ENCODE measurements at regions not wholly inside any gene's neighbourhood (a gene's known extent, or its start where the extent isn't known, plus 50 kb on each side); places are given as distances from the start of the nearest gene placed in this dataset.

DNA sequence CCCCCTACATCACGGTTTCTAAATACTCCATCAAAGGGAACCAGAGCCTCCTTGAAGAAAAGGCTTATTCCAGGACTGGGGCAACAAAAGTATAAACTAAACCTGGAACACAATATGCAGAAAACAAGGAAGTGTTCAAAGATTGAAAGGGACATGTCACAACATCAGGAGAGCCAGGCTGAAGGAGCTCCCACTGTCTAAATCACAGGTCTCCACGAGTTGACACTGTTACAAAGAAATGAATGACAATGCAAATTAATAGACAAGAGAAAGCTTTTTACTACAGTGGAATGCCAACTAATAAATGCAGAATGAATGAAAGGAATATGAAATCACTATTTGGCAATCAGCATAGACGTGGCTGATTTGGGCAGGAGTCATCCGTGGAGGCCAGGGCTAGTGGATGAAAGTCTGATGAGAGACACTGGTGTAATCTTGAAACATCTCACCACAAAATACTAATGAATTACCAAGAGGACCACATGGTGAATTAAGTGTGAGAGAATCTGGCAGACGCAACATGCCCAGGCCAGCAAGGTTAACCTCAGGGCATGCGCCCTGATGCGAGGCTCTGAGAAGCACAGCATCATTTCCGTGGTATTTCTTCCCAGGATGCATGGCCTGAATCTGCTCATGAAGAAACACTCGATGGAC, 123.8 kb upstream of the TJP1 start:
- no peak overlapping the region for H3K9ac ChIP-seq (ENCODE audit: low read length)
- no peak overlapping the region for H3K27ac ChIP-seq (ENCODE audit: low read depth, low read length)
- H3K36me3 ChIP-seq (ENCODE audit: insufficient read depth, low read length): no peaks in the 10 kb centered on the region
- H3K4me1 ChIP-seq (ENCODE audit: insufficient read depth, low read length): no peaks in the 10 kb centered on the region
- no peaks in the 10 kb centered on the region for H3K9me3 ChIP-seq (ENCODE audit: low read length)
- H3K27me3 ChIP-seq (ENCODE audit: control insufficient read depth in 1 of 2, insufficient read depth in 2 of 2, low read length in 2 of 2): no peaks in the 10 kb centered on the region
- no peak overlapping the region for H3K4me3 ChIP-seq (ENCODE audit: low read depth in 1 of 2, low read length in 2 of 2)

GRCh38 chr15:29944925-29945324, 122.7 kb upstream of the TJP1 start:
- Histone ChIP-seq H3K4me1 (ENCODE audit: insufficient read depth, low read length) (no peaks in the 10 kb centered on the region), H3K9me3 (ENCODE audit: low read length) (no peaks in the 10 kb centered on the region), H3K9ac (ENCODE audit: low read length) (no peak overlapping the region), H3K4me3 (ENCODE audit: low read depth in 1 of 2, low read length in 2 of 2) (no peak overlapping the region), H3K27ac (ENCODE audit: low read depth, low read length) (no peak overlapping the region), H3K27me3 (ENCODE audit: control insufficient read depth in 1 of 2, insufficient read depth in 2 of 2, low read length in 2 of 2) (no peaks in the 10 kb centered on the region), H3K36me3 (ENCODE audit: insufficient read depth, low read length) (no peaks in the 10 kb centered on the region)

DNA sequence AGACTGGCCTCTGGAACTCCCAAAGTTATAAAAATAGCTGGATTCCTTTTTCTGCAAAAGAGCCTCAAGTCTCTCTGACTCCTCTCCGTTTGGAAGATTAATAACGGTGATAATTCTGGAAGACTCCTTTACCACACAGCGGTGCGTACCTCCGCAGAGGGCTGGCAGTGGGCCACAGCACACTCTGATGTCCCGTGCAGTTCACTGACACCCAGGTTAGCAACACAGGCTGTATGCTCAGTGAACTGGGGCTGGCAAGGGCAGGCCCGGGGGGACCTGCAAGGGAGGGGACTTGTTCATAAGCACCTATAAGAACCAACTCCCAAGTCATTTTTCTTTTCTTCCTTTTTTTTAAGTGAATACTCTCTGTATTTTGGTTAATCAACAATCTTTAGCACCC, 120.3 kb upstream of the TJP1 start:
- Histone ChIP-seq H3K36me3 (ENCODE audit: insufficient read depth, low read length) (no peaks in the 10 kb centered on the region), H3K27me3 (ENCODE audit: control insufficient read depth in 1 of 2, insufficient read depth in 2 of 2, low read length in 2 of 2) (no peaks in the 10 kb centered on the region), H3K9me3 (ENCODE audit: low read length) (no peaks in the 10 kb centered on the region), H3K4me1 (ENCODE audit: insufficient read depth, low read length) (no peaks in the 10 kb centered on the region), H3K9ac (ENCODE audit: low read length) (no peak overlapping the region), H3K4me3 (ENCODE audit: low read depth in 1 of 2, low read length in 2 of 2) (no peak overlapping the region), H3K27ac (ENCODE audit: low read depth, low read length) (no peak overlapping the region)

GRCh38 chr15:29942143-29942542, 119.9 kb upstream of the TJP1 start:
- H3K4me3 ChIP-seq (ENCODE audit: low read depth in 1 of 2, low read length in 2 of 2): no peak overlapping the region
- H3K27me3 ChIP-seq (ENCODE audit: control insufficient read depth in 1 of 2, insufficient read depth in 2 of 2, low read length in 2 of 2): no peaks in the 10 kb centered on the region
- no peaks in the 10 kb centered on the region for H3K36me3 ChIP-seq (ENCODE audit: insufficient read depth, low read length)
- H3K9me3 ChIP-seq (ENCODE audit: low read length): no peaks in the 10 kb centered on the region
- H3K4me1 ChIP-seq (ENCODE audit: insufficient read depth, low read length): no peaks in the 10 kb centered on the region
- H3K9ac ChIP-seq (ENCODE audit: low read length): no peak overlapping the region
- H3K27ac ChIP-seq (ENCODE audit: low read depth, low read length): no peak overlapping the region

DNA sequence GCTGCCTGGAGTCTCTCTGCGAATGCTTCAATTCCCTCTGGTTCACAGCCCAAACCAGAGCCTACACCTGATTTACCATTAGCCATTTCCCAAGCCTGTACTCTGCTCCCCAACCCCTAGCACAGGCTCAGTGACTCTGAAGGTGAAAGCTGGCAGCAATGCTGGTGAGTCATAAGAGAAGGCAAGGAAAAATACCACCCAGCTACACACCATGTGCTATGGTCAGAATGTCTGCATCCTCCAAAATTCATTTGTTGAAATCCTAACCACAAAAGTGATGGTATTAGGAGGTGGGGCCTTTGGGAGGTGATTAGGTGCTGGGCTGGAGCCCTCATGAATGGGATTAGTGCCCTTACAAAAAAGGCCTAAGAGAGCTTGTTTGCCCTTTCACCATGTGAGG, 117.1 kb upstream of the TJP1 start:
- Histone ChIP-seq H3K4me3 (ENCODE audit: low read depth in 1 of 2, low read length in 2 of 2) (no peak overlapping the region), H3K9ac (ENCODE audit: low read length) (no peak overlapping the region)

GRCh38 chr15:29938361-29939335, 116.4 kb upstream of the TJP1 start:
- H3K36me3 ChIP-seq (ENCODE audit: insufficient read depth, low read length): no peaks in the 10 kb centered on the region
- no peaks in the 10 kb centered on the region for H3K27me3 ChIP-seq (ENCODE audit: control insufficient read depth in 1 of 2, insufficient read depth in 2 of 2, low read length in 2 of 2)
- H3K4me3 ChIP-seq (ENCODE audit: low read depth in 1 of 2, low read length in 2 of 2): no peak overlapping the region
- no peaks in the 10 kb centered on the region for H3K4me1 ChIP-seq (ENCODE audit: insufficient read depth, low read length)
- no peak overlapping the region for H3K9ac ChIP-seq (ENCODE audit: low read length)
- H3K9me3 ChIP-seq (ENCODE audit: low read length): no peaks in the 10 kb centered on the region
- no peak overlapping the region for H3K27ac ChIP-seq (ENCODE audit: low read depth, low read length)

More for the DNA sequence above, 117.1 kb upstream of the TJP1 start:
- Histone ChIP-seq H3K27me3 (ENCODE audit: control insufficient read depth in 1 of 2, insufficient read depth in 2 of 2, low read length in 2 of 2) (no peaks in the 10 kb centered on the region), H3K4me1 (ENCODE audit: insufficient read depth, low read length) (no peaks in the 10 kb centered on the region), H3K36me3 (ENCODE audit: insufficient read depth, low read length) (no peaks in the 10 kb centered on the region), H3K27ac (ENCODE audit: low read depth, low read length) (no peak overlapping the region), H3K9me3 (ENCODE audit: low read length) (no peaks in the 10 kb centered on the region)

DNA sequence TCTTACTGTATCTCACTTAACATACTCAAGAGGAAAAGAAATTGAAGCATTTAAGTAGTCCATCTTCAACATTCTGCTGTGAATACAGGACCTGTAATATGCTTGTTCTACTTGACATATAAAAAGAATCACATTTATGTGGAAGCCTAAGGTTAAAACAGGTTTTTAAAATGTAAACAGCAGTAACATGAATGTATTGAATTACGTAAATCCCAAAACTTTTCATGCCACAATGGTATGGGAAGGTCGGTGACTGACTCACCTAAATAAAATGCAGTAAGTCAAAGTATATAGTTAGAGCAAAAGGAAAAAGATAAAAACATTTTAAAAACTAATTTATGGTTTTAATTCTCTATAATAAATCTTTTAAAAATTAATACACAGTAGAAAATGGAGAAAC, 115.7 kb upstream of the TJP1 start:
- Histone ChIP-seq H3K9me3 (ENCODE audit: low read length) (no peaks in the 10 kb centered on the region), H3K4me1 (ENCODE audit: insufficient read depth, low read length) (no peaks in the 10 kb centered on the region), H3K36me3 (ENCODE audit: insufficient read depth, low read length) (no peaks in the 10 kb centered on the region), H3K27ac (ENCODE audit: low read depth, low read length) (no peak overlapping the region), H3K9ac (ENCODE audit: low read length) (no peak overlapping the region), H3K27me3 (ENCODE audit: control insufficient read depth in 1 of 2, insufficient read depth in 2 of 2, low read length in 2 of 2) (no peaks in the 10 kb centered on the region), H3K4me3 (ENCODE audit: low read depth in 1 of 2, low read length in 2 of 2) (no peak overlapping the region)

DNA sequence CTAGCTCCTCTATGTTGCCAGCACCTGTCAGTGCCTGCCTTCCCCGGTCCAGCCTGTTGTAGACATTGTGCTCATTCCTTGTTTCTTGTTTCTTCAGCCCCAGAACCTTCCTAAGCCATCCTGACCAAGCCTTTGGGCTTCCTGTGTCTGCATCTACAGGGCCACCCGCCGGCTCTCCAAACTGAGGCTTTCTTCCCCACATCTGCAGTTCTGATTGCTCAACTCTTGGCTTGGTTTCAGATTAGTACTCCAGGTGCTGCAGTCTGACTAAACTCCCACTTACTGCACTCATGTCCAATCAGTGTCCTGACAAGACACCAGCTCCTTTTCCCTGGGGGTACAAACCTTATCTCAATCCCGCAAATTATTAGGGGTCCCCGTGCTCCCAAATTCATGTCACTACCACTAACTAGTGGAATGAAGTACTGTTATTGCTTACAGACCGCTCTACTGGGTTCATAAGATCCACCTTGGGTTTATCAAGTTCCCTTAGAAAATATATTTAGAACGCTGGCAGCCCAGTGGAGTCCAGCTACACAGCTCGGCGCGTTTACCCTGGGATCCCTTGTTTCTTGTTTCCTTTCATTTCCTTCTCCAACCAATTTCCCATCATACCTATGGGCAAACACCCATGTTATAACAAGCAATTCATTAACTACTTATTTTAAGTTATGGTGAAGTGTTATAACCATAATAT, 114.2 kb upstream of the TJP1 start:
- H3K9me3 ChIP-seq (ENCODE audit: low read length): no peaks in the 10 kb centered on the region
- H3K4me3 ChIP-seq (ENCODE audit: low read depth in 1 of 2, low read length in 2 of 2): no peak overlapping the region
- H3K27me3 ChIP-seq (ENCODE audit: control insufficient read depth in 1 of 2, insufficient read depth in 2 of 2, low read length in 2 of 2): no peaks in the 10 kb centered on the region
- no peaks in the 10 kb centered on the region for H3K36me3 ChIP-seq (ENCODE audit: insufficient read depth, low read length)
- no peak overlapping the region for H3K9ac ChIP-seq (ENCODE audit: low read length)
- no peaks in the 10 kb centered on the region for H3K4me1 ChIP-seq (ENCODE audit: insufficient read depth, low read length)
- H3K27ac ChIP-seq (ENCODE audit: low read depth, low read length): no peak overlapping the region

DNA sequence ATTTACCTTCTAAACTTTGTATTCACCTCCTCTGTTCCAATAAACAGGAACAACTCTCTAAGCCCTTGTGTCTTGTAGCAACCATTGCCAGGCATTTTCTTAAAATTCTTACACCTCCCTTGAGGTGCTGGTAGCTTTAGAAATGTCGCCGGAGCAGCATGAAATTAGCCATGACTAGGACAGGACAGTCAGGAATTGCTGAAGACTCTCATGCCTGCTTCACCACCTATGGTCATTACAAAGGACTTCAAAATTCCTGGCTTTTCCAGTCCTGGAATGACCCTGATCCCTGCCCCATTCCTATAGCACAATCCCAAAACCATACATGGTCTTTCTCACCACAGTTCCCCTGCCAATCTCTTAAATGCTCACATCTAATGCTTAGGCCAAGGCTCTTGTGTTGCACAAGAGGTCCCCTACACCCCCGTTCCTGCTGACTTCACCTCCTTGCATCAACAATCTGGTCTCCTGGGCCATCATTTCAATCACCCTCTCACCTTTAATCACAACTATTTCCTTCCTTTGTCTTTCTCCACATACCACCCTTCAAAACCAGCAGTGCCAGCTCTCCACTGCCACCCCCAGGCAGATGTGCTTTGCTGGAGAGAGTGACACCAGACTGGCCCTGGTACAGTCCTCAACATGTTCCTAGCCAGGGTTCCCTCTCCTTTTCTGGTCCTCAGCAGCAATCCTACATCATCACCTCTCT, 113.2 kb upstream of the TJP1 start:
- Histone ChIP-seq H3K27ac (ENCODE audit: low read depth, low read length) (no peak overlapping the region), H3K36me3 (ENCODE audit: insufficient read depth, low read length) (no peaks in the 10 kb centered on the region), H3K4me1 (ENCODE audit: insufficient read depth, low read length) (no peaks in the 10 kb centered on the region), H3K27me3 (ENCODE audit: control insufficient read depth in 1 of 2, insufficient read depth in 2 of 2, low read length in 2 of 2) (no peaks in the 10 kb centered on the region), H3K9ac (ENCODE audit: low read length) (no peak overlapping the region), H3K4me3 (ENCODE audit: low read depth in 1 of 2, low read length in 2 of 2) (no peak overlapping the region), H3K9me3 (ENCODE audit: low read length) (no peaks in the 10 kb centered on the region)

DNA sequence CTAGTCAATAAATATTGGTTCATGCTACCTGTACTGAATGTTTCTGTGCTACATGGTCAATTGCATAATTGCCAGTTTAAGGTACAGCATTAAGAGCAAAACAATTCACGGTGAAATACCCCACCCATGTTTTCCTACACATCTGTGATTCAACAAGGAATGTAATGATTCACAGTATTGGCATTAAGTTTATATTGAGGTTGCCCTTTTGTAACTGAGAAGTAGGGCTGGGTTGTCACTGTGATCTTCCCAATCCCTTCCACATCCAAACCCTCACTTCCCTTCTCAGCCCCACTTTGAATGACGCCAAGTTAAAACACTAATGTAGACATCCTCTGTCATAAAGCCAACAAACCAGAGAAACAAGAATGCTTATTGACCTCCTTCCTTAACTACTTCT, 112.0 kb upstream of the TJP1 start:
- no peak overlapping the region for H3K9ac ChIP-seq (ENCODE audit: low read length)
- no peaks in the 10 kb centered on the region for H3K36me3 ChIP-seq (ENCODE audit: insufficient read depth, low read length)
- H3K4me3 ChIP-seq (ENCODE audit: low read depth in 1 of 2, low read length in 2 of 2): no peak overlapping the region
- no peak overlapping the region for H3K27ac ChIP-seq (ENCODE audit: low read depth, low read length)
- no peaks in the 10 kb centered on the region for H3K4me1 ChIP-seq (ENCODE audit: insufficient read depth, low read length)
- H3K9me3 ChIP-seq (ENCODE audit: low read length): no peaks in the 10 kb centered on the region
- no peaks in the 10 kb centered on the region for H3K27me3 ChIP-seq (ENCODE audit: control insufficient read depth in 1 of 2, insufficient read depth in 2 of 2, low read length in 2 of 2)
